Stomach (tissue), 8 donors: ENCODE measurements at regions not wholly inside any gene's neighbourhood (a gene's known extent, or its start where the extent isn't known, plus 50 kb on each side); places are given as distances from the start of the nearest gene placed in this dataset.
"Not testable (repeated sequence)": the region's sequence is repeated elsewhere in the genome, so short reads cannot be mapped to it uniquely, and the experiment has no call there.

ENCODE experiments used
- DNase-seq, 2 donors: peaks; one replicate each; pipeline versions ENCODE4 v3.0.0 to v3.0.0-alpha.2; 2013 to 2019
- H3K27ac ChIP-seq, 5 donors: fragments of 200-600 bp in 4 of 5; sonication (generic) in 4 of 5; one replicate each; pipeline ENCODE4 v1.5.1; 2013 to 2019; ENCODE audit warnings: mild to moderate bottlenecking in 1 of 5, moderate library complexity in 1 of 5
- H3K27me3 ChIP-seq, 3 donors: fragments of 200-600 bp; sonication (generic); one replicate each; pipeline ENCODE4 v1.5.1; 2017 to 2019; ENCODE audit warnings: mixed run types in 1 of 3
- H3K36me3 ChIP-seq, 4 donors: fragments of 200-600 bp; sonication (generic); 1 replicate in 3 of 4; 2 replicates in 1 of 4; pipeline ENCODE4 v1.5.1; 2016 to 2019
- H3K4me1 ChIP-seq, 4 donors: fragments of 200-600 bp; sonication (generic); one replicate each; pipeline ENCODE4 v1.5.1; 2016 to 2019
- H3K4me3 ChIP-seq, 4 donors: fragments of 200-600 bp; sonication (generic) in 3 of 4; one replicate each; pipeline ENCODE4 v1.5.1; 2016 to 2019; ENCODE audit warnings: mild to moderate bottlenecking in 1 of 4
- H3K9me3 ChIP-seq, 4 donors: fragments of 200-600 bp; sonication (generic); one replicate each; pipeline ENCODE4 v1.5.1; 2016 to 2019
- CTCF ChIP-seq, 7 experiments: fragments of 450-650 bp in 4 of 7; fragments of 200-600 bp in 3 of 7; sonication (generic) in 3 of 7; IDR thresholded peaks; one replicate each; pipeline ENCODE4 v1.5.1; 2016 to 2019; ENCODE audit warnings: antibody characterized with exemption in 7 of 7, control low read depth in 2 of 7, mild to moderate bottlenecking in 1 of 7
- EP300 ChIP-seq: sonication (generic); formaldehyde crosslinking; IDR thresholded peaks from one replicate; pipeline ENCODE4 v1.6.1; 2017; ENCODE audit warnings: antibody characterized with exemption
- POLR2A ChIP-seq, 4 donors: fragments of 450-650 bp; IDR thresholded peaks; one replicate each; pipeline ENCODE4 v1.6.1; 2016; ENCODE audit warnings: antibody characterized with exemption in 4 of 4, control low read depth in 2 of 4, mild to moderate bottlenecking in 1 of 4, moderate library complexity in 1 of 4
- POLR2AphosphoS5 ChIP-seq, 3 donors: sonication (generic); formaldehyde crosslinking; IDR thresholded peaks; one replicate each; pipeline ENCODE4 v1.6.1; 2016; ENCODE audit warnings: antibody characterized with exemption in 3 of 3
- WGBS, 5 donors: extraction: QIAGEN DNeasy Blood & Tissue Kit in 3 of 5; methylation state at CpG; one replicate each; pipeline versions ENCODE4 v1.1.5 to v1.1.7; 2013 to 2018; 5-methylcytosine and 5-hydroxymethylcytosine counted together
- intact Hi-C: fragments of 100-400 bp; cut with DNase I; formaldehyde crosslinking; loops from one replicate; pipeline ENCODE4 v1.15.1; 2023; ENCODE audit warnings: low total_unique reads
- donor health status: healthy with polysubstance abuse.
- donor health status: Bipolar disorder and iron deficiency.
- donor health status: healthy.

DNA sequence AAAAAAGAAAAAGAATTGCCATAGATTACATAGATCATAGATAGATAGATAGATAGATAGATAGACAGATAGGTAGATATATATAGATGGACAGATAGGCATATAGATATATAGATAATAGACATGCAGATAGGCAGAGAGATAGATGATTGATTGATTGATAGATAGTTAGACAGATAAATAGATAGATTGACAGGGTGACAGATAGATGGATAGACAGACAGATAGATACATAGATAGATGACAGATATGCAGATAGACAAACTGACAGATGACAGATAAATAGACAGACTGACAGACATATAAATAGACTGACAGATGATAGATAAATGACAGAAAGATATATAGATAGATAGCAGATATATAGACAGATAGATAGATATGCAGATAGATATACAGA is 474.0 kb downstream of the IRS2 start:
- Histone ChIP-seq H3K27me3 (no peaks in the 10 kb centered on the region), H3K27ac (no peak overlapping the region), H3K9me3 (peaks cover 0 to 4% (median 0%) of the 10 kb centered on the region in 4 donors), H3K4me1 (peaks cover 0 to 11% (median 2%) of the 10 kb centered on the region in 4 donors), H3K4me3 (no peak overlapping the region), H3K36me3 (no peaks in the 10 kb centered on the region)
- no peak for DNase-seq
- TF ChIP-seq POLR2A (IDR thresholded peaks at IDR 0.05) = no peak
- TF ChIP-seq CTCF (IDR thresholded peaks at IDR 0.05) = no peak
- TF ChIP-seq POLR2AphosphoS5 (IDR thresholded peaks at IDR 0.05) = no peak
- no peak for TF ChIP-seq EP300
- intact Hi-C loops = no loop called here

- H3K36me3 ChIP-seq, H3K27ac ChIP-seq, H3K4me3 ChIP-seq, DNase-seq, intact Hi-C loops, H3K9me3 ChIP-seq, H3K27me3 ChIP-seq: not testable (repeated sequence)
- H3K4me1 ChIP-seq = peaks cover 0 to 11% (median 2%) of the 10 kb centered on the region in 4 donors
- WGBS, 5 donors = 92 to 98% (median 96%) methylated on average over 17 to 31 of the region's 33 CpGs
Measured at GRCh38 chr13:109311431-109311976, 474.9 kb downstream of the IRS2 start.

DNA sequence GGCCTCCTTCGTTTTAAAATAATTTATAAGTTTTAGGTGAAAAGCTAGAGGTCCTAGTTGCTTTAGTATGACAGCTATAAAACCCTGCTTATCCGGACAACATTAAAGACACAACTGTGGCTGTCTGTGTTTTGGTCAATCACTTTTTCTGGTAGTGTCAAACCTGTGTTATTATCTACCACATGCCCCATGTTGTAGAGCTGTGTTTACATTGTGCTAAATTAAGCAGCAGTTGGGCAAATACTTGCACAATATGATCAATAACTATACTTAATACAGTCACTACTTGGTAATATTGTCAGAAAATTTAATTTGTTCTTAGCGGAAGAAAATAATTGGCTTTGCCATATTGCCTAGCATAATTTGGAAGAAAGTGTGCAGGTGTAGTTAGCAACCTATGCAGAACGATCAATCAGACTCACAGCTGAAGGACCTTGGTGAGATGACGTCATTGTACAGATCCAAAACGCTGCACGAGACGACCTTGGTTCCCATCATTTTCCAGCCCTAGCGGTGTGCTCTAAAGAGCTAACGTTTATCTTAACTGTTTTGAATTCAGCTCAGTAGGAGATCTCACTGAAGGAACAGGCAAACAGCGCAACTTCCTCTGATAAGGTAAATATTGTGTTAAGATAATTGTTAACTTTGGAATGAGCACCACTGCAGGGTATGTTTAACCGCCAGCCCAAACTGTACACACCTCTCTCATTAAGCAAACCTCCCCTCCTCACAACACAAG is 476.6 kb downstream of the IRS2 start:
- peak; percentile 43 to 62 for DNase-seq
- WGBS, 5 donors = 33 to 54% (median 43%) methylated on average over 12 of the region's 12 CpGs

DNA sequence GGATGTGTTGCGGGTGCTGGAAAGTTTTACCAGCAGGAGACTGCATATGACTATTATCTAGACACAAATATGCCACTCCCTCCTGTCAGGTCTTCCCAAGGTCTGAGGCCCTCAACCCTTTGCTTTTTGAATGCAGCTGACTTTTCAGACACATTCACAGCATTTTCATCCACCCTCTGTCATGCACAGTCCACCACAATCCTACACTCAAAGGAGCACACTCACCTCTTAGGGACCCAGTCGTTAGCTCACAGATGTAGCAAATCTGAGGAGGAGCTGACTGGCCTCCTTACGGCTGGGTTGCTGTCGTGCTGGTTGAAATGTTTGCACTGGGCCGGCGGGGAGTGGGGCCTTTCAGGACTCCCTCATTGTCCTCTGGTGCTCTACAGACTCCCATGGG is 479.4 kb downstream of the IRS2 start:
- H3K9me3 ChIP-seq = no peaks in the 10 kb centered on the region
- no peak overlapping the region for H3K27ac ChIP-seq
- intact Hi-C loops = no loop called here
- 37 to 69% (median 67%) methylated on average over 6 of the region's 6 CpGs for WGBS, 5 donors
- no peak overlapping the region for H3K4me3 ChIP-seq
- TF ChIP-seq EP300 = no peak
- TF ChIP-seq CTCF (IDR thresholded peaks at IDR 0.05) = no peak
- no peak for TF ChIP-seq POLR2A (IDR thresholded peaks at IDR 0.05)
- no peak for TF ChIP-seq POLR2AphosphoS5 (IDR thresholded peaks at IDR 0.05)
- DNase-seq = no peak
- peaks cover 0 to 11% (median 2%) of the 10 kb centered on the region in 4 donors for H3K4me1 ChIP-seq
- no peaks in the 10 kb centered on the region for H3K27me3 ChIP-seq
- H3K36me3 ChIP-seq = no peaks in the 10 kb centered on the region

More for the DNA sequence above, 476.6 kb downstream of the IRS2 start:
- TF ChIP-seq POLR2AphosphoS5 (IDR thresholded peaks at IDR 0.05) (peak in 1 of 3 donors; percentile 78), POLR2A (IDR thresholded peaks at IDR 0.05) (no peak)
- Histone ChIP-seq H3K4me3 (no peak overlapping the region), H3K27ac (no peak overlapping the region), H3K9me3 (no peaks in the 10 kb centered on the region), H3K4me1 (peaks cover 0 to 11% (median 2%) of the 10 kb centered on the region in 4 donors), H3K27me3 (no peaks in the 10 kb centered on the region), H3K36me3 (no peaks in the 10 kb centered on the region)
- intact Hi-C loops = no loop called here

- H3K36me3 ChIP-seq = no peaks in the 10 kb centered on the region
- TF ChIP-seq CTCF (IDR thresholded peaks at IDR 0.05) = no peak
- H3K27ac ChIP-seq = no peak overlapping the region
- no peaks in the 10 kb centered on the region for H3K9me3 ChIP-seq
- WGBS, 5 donors = 83 to 92% (median 90%) methylated on average over 5 of the region's 5 CpGs
- no peaks in the 10 kb centered on the region for H3K27me3 ChIP-seq
- H3K4me1 ChIP-seq = no peaks in the 10 kb centered on the region
- DNase-seq = no peak
- no peak overlapping the region for H3K4me3 ChIP-seq
- intact Hi-C loops = no loop called here
Measured at GRCh38 chr13:109301726-109302125, 484.7 kb downstream of the IRS2 start.
